DMS53 (cell line): ENCODE measurements at regions not wholly inside any gene's neighbourhood (a gene's known extent, or its start where the extent isn't known, plus 50 kb on each side); places are given as distances from the start of the nearest gene placed in this dataset.

Experiments used
- DNase-seq: peaks from one replicate; lab custom pipeline; 2025; lab: John Stamatoyannopoulos, UW

- DNase-seq = no peak
These were observed 58.2 kb downstream of the MEX3B start for GRCh38 chr15:81987628-81988027.

GRCh38 chr15:81983497-81983896 lies 62.3 kb downstream of the MEX3B start:
- no peak for DNase-seq

GRCh38 chr15:81982808-81983207 lies 63.0 kb downstream of the MEX3B start:
- DNase-seq = no peak

GRCh38 chr15:81981908-81982307 lies 63.9 kb downstream of the MEX3B start:
- DNase-seq = no peak

- no peak for DNase-seq
These were observed 68.4 kb downstream of the MEX3B start for GRCh38 chr15:81977464-81977863.

GRCh38 chr15:81968691-81969090 lies 77.1 kb downstream of the MEX3B start:
- DNase-seq = no peak

- DNase-seq = peak; percentile 13
These were observed 79.2 kb downstream of the MEX3B start for GRCh38 chr15:81966631-81967030.

- DNase-seq = no peak
These were observed 83.3 kb downstream of the MEX3B start for GRCh38 chr15:81962482-81962881.

GRCh38 chr15:81959196-81959595 lies 86.6 kb downstream of the MEX3B start:
- peak; percentile 6 for DNase-seq

GRCh38 chr15:81957698-81958097 lies 88.1 kb downstream of the MEX3B start:
- no peak for DNase-seq

- no peak for DNase-seq
These were observed 90.3 kb downstream of the MEX3B start for GRCh38 chr15:81955382-81956062.

GRCh38 chr15:81954158-81954783 lies 91.5 kb downstream of the MEX3B start:
- no peak for DNase-seq

GRCh38 chr15:81950841-81951414 lies 94.9 kb downstream of the MEX3B start:
- no peak for DNase-seq

GRCh38 chr15:81948751-81949150 lies 97.1 kb downstream of the MEX3B start:
- no peak for DNase-seq

GRCh38 chr15:81948222-81948621 lies 97.6 kb downstream of the MEX3B start:
- DNase-seq = no peak

GRCh38 chr15:81947548-81947947 lies 98.3 kb downstream of the MEX3B start:
- DNase-seq = no peak

GRCh38 chr15:81945014-81945615 lies 100.7 kb downstream of the MEX3B start:
- DNase-seq = no peak

- no peak for DNase-seq
These were observed 103.1 kb downstream of the MEX3B start for GRCh38 chr15:81942655-81943195.

- DNase-seq = no peak
These were observed 103.7 kb downstream of the MEX3B start for GRCh38 chr15:81942157-81942556.

GRCh38 chr15:81941479-81941878 lies 104.3 kb downstream of the MEX3B start:
- no peak for DNase-seq

- no peak for DNase-seq
These were observed 105.1 kb downstream of the MEX3B start for GRCh38 chr15:81940467-81941451.
